HL-60 (cell line): ENCODE measurements at regions not wholly inside any gene's neighbourhood (a gene's known extent, or its start where the extent isn't known, plus 50 kb on each side); places are given as distances from the start of the nearest gene placed in this dataset.
A peak's percentile ranks its signal among the peaks of the same experiment; 100 is the strongest.
"Not testable (repeated sequence)": the region's sequence is repeated elsewhere in the genome, so short reads cannot be mapped to it uniquely, and the experiment has no call there.

Source experiments
- DNase-seq, 2 experiments: peaks; one replicate each; pipeline ENCODE4 v3.0.0-alpha.2; 2010 to 2020; ENCODE audit warnings: low read depth in 1 of 2, low spot score in 1 of 2
- H3K27ac ChIP-seq: fragments of 250-450 bp; sonication (Bioruptor Pico); replicated peaks from 2 replicates; pipeline ENCODE4 v1.5.1; 2020; ENCODE audit warnings: mild to moderate bottlenecking, moderate library complexity
- H3K27me3 ChIP-seq: fragments of 250-450 bp; sonication (Bioruptor Pico); 2 replicates; pipeline ENCODE4 v1.5.1; 2021; ENCODE audit warnings: mild to moderate bottlenecking, moderate library complexity; ENCODE audit not compliant: insufficient read depth, poor library complexity, severe bottlenecking
- H3K4me3 ChIP-seq: replicated peaks from 2 replicates; pipeline ENCODE4 v1.5.1; 2011; ENCODE audit warnings: mild to moderate bottlenecking, control low read depth, low read length; ENCODE audit not compliant: insufficient read depth
- CTCF ChIP-seq: IDR thresholded peaks from one replicate; pipeline ENCODE4 v1.5.1; 2011; ENCODE audit warnings: low read length, control low read depth, inconsistent platforms; ENCODE audit not compliant: insufficient read depth
- GABPA ChIP-seq: IDR thresholded peaks from 2 replicates; pipeline ENCODE4 v1.6.1; 2012; ENCODE audit warnings: low read depth
- POLR2AphosphoS5 ChIP-seq: IDR thresholded peaks from 2 replicates; pipeline ENCODE4 v1.6.1; 2012; ENCODE audit warnings: low read depth
- SPI1 ChIP-seq: IDR thresholded peaks from 2 replicates; pipeline ENCODE4 v1.6.1; 2012; ENCODE audit warnings: low read depth, mild to moderate bottlenecking, borderline replicate concordance
- TF ChIP-seq, protein P1 (sequence below): IDR thresholded peaks from 2 replicates; pipeline ENCODE4 v1.6.1; 2012; ENCODE audit warnings: low read depth; ENCODE audit not compliant: insufficient replicate concordance

- peak in 1 of 2 experiments; percentile 59 for DNase-seq
- not testable (repeated sequence) for H3K27me3 ChIP-seq, H3K4me3 ChIP-seq, H3K27ac ChIP-seq
- peak; percentile 65 for TF ChIP-seq CTCF
These were observed 555.7 kb downstream of the ETS1 start for GRCh38 chr11:128031538-128032134.

- DNase-seq = no peak
- Histone ChIP-seq H3K27me3 (no peaks in the 10 kb centered on the region), H3K4me3 (no peak overlapping the region), H3K27ac (no peak overlapping the region)
- TF ChIP-seq SPI1 (no peak), GABPA (no peak), CTCF (no peak), POLR2AphosphoS5 (no peak)
- TF ChIP-seq, protein P1, sequence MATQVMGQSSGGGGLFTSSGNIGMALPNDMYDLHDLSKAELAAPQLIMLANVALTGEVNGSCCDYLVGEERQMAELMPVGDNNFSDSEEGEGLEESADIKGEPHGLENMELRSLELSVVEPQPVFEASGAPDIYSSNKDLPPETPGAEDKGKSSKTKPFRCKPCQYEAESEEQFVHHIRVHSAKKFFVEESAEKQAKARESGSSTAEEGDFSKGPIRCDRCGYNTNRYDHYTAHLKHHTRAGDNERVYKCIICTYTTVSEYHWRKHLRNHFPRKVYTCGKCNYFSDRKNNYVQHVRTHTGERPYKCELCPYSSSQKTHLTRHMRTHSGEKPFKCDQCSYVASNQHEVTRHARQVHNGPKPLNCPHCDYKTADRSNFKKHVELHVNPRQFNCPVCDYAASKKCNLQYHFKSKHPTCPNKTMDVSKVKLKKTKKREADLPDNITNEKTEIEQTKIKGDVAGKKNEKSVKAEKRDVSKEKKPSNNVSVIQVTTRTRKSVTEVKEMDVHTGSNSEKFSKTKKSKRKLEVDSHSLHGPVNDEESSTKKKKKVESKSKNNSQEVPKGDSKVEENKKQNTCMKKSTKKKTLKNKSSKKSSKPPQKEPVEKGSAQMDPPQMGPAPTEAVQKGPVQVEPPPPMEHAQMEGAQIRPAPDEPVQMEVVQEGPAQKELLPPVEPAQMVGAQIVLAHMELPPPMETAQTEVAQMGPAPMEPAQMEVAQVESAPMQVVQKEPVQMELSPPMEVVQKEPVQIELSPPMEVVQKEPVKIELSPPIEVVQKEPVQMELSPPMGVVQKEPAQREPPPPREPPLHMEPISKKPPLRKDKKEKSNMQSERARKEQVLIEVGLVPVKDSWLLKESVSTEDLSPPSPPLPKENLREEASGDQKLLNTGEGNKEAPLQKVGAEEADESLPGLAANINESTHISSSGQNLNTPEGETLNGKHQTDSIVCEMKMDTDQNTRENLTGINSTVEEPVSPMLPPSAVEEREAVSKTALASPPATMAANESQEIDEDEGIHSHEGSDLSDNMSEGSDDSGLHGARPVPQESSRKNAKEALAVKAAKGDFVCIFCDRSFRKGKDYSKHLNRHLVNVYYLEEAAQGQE = no peak
These were observed 558.1 kb downstream of the ETS1 start for GRCh38 chr11:128029219-128029722.

DNA sequence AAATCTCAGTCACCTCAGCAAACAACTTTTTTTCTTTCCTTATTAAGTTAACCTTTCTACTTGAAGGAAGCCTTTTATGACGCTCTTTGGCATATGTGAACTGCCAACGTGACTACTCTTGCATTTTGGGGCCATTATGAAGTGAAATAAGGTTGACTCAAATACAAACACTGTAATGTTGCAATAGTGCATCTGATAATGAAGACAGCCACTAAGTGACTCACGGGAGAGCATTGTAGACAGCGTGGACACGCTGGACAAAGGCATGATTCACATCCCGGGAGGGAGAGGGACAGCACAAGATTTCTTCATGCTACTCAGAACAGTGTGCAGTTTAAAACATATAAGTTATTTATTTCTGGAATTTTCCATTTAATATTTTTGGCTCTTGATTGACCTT, 560.8 kb downstream of the ETS1 start:
- Histone ChIP-seq H3K4me3 (no peak overlapping the region), H3K27me3 (no peaks in the 10 kb centered on the region), H3K27ac (no peak overlapping the region)
- DNase-seq = no peak
- TF ChIP-seq SPI1 (no peak), GABPA (no peak), CTCF (no peak), POLR2AphosphoS5 (no peak)
- TF ChIP-seq, protein P1 = no peak

DNA sequence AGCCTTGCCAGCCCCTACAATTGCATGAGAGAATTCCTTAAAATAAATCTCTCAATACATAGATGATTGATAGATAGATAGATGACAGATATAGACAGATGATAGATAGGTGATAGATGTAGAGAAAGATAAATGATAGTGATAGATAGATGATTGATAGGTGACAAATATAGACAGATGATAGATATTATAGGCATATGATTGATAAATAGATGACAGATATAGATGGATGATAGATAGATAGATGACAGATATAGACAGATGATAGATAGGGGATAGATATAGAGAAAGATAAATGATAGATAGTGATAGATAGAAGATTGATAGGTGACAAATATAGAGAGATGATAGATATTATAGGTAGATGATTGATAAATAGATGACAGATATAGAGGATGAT, 564.6 kb downstream of the ETS1 start:
- Histone ChIP-seq H3K27me3 (no peaks in the 10 kb centered on the region), H3K27ac (no peak overlapping the region), H3K4me3 (no peak overlapping the region)
- TF ChIP-seq GABPA (no peak), POLR2AphosphoS5 (no peak), CTCF (no peak), SPI1 (no peak)
- TF ChIP-seq, protein P1 = no peak
- DNase-seq = no peak
